Stimulated activated CD4-positive, alpha-beta T cell treated with anti-CD3 and anti-CD28 coated beads, Interleukin-12 subunit alpha, Interleukin-12 subunit beta, amount 100 ng/mL, for 4 hours (primary cell): ENCODE measurements at regions not wholly inside any gene's neighbourhood (a gene's known extent, or its start where the extent isn't known, plus 50 kb on each side); places are given as distances from the start of the nearest gene placed in this dataset.
"Not testable (repeated sequence)": the region's sequence is repeated elsewhere in the genome, so short reads cannot be mapped to it uniquely, and the experiment has no call there.

Source experiments
- DNase-seq: peaks from one replicate; pipeline ENCODE4 v3.0.0-alpha.2; 2020

- not testable (repeated sequence) for DNase-seq
Observed at GRCh38 chr6:14297118-14297517, 179.5 kb downstream of the CD83 start.

- not testable (repeated sequence) for DNase-seq
Observed at GRCh38 chr6:14300189-14300588, 182.6 kb downstream of the CD83 start.

GRCh38 chr6:14300721-14301120, 183.1 kb downstream of the CD83 start:
- DNase-seq, result not testable (repeated sequence)

GRCh38 chr6:14301477-14301876, 183.9 kb downstream of the CD83 start:
- DNase-seq, result not testable (repeated sequence)

- no peak for DNase-seq
Observed at GRCh38 chr6:14305131-14305530, 187.6 kb downstream of the CD83 start.

GRCh38 chr6:14305624-14306023, 188.1 kb downstream of the CD83 start:
- no peak for DNase-seq

- DNase-seq, result no peak
Observed at GRCh38 chr6:14306151-14306906, 188.8 kb downstream of the CD83 start.

GRCh38 chr6:14309516-14309915, 191.9 kb downstream of the CD83 start:
- no peak for DNase-seq

- no peak for DNase-seq
Observed at GRCh38 chr6:14309951-14310445, 192.4 kb downstream of the CD83 start.

- no peak for DNase-seq
Observed at GRCh38 chr6:14310960-14311359, 193.4 kb downstream of the CD83 start.

GRCh38 chr6:14312587-14312986, 195.0 kb downstream of the CD83 start:
- no peak for DNase-seq

GRCh38 chr6:14313248-14313647, 195.7 kb downstream of the CD83 start:
- no peak for DNase-seq

GRCh38 chr6:14315353-14315752, 197.8 kb downstream of the CD83 start:
- no peak for DNase-seq

- DNase-seq, result no peak
Observed at GRCh38 chr6:14316651-14317386, 199.2 kb downstream of the CD83 start.

- no peak for DNase-seq
Observed at GRCh38 chr6:14317387-14317970, 199.9 kb downstream of the CD83 start.

- DNase-seq, result no peak
Observed at GRCh38 chr6:14320332-14320731, 202.8 kb downstream of the CD83 start.

GRCh38 chr6:14321992-14322772, 204.6 kb downstream of the CD83 start:
- no peak for DNase-seq

GRCh38 chr6:14322841-14323240, 205.3 kb downstream of the CD83 start:
- DNase-seq, result no peak

- no peak for DNase-seq
Observed at GRCh38 chr6:14326774-14327173, 209.2 kb downstream of the CD83 start.

GRCh38 chr6:14328163-14328562, 210.6 kb downstream of the CD83 start:
- no peak for DNase-seq

- DNase-seq, result no peak
Observed at GRCh38 chr6:14333556-14334305, 216.2 kb downstream of the CD83 start.

- DNase-seq, result no peak
Observed at GRCh38 chr6:14335071-14335470, 217.5 kb downstream of the CD83 start.
